ENCODE measurements at regions not wholly inside any gene's neighbourhood (a gene's known extent, or its start where the extent isn't known, plus 50 kb on each side); places are given as distances from the start of the nearest gene placed in this dataset.
A peak's percentile ranks its signal among the peaks of the same experiment; 100 is the strongest.

DNA sequence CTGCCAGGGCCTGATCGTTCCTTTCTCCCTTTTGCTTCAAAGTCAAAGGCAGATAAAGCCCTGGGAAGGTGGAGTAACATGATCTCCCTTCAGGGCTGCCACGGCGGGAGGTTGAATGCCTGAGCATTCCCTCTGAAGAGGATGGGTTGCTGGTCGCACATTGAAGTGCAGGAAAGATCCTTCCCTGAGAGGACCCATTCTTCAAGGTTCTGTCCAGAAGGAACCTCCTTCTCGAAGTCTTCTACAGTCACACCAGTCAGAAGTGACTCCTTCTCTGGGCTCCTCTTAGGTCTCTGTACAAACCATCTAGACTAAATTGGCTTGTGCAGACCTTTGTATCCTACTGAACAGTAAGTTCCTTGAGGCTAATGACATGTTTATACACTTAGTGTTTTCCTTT lies 192.6 kb upstream of the VGLL2 start:
- no peak overlapping the region for H3K18ac ChIP-seq (ENCODE audit: insufficient read length, low read depth, low read length)
- DNase-seq: peak; percentile 76
- H2BK20ac ChIP-seq (ENCODE audit: low read depth, low read length, poor library complexity, severe bottlenecking): no peak overlapping the region
- no peak overlapping the region for H2AFZ ChIP-seq (ENCODE audit: low read length)
- no peaks in the 10 kb centered on the region for H3K4me1 ChIP-seq (ENCODE audit: insufficient read depth, low read length)
- no peak overlapping the region for H2BK15ac ChIP-seq (ENCODE audit: low read depth, low read length)
- no peak overlapping the region for H3T11ph ChIP-seq (ENCODE audit: low read length)
- no peak overlapping the region for H2BK5ac ChIP-seq (ENCODE audit: insufficient read length, low read length)
- H4K8ac ChIP-seq (replicated peaks; ENCODE audit: insufficient read length, low read depth, low read length): no peak overlapping the region
- H2BK12ac ChIP-seq (ENCODE audit: insufficient read length, low read depth, low read length): no peak overlapping the region
- H4K20me1 ChIP-seq (ENCODE audit: control insufficient read depth, insufficient read depth, insufficient read length): no peaks in the 10 kb centered on the region
- H3K9me3 Mint-ChIP-seq: no peaks in the 10 kb centered on the region
- no peaks in the 10 kb centered on the region for H3K23me2 ChIP-seq (ENCODE audit: insufficient read length, low read depth, low read length, poor library complexity, severe bottlenecking)
- peak overlapping the region in 2 of 3 experiments; percentile 9 to 41; a peak in 3 of 7 replicates for H3K27ac Mint-ChIP-seq
- no peaks in the 10 kb centered on the region for H3K79me2 ChIP-seq (ENCODE audit: insufficient read depth, low read length)
- H4K5ac ChIP-seq (ENCODE audit: insufficient read length, low read depth, low read length): no peak overlapping the region
- H3K56ac ChIP-seq (ENCODE audit: insufficient read length, low read depth, low read length): no peak overlapping the region
- no peak overlapping the region for H3K27ac ChIP-seq (ENCODE audit: insufficient read length, low read depth, low read length)
- H3K4me3 Mint-ChIP-seq: no peak overlapping the region
- no peak overlapping the region for H3K4me2 ChIP-seq (ENCODE audit: insufficient read depth, insufficient read length, low read length)
- H2AK5ac ChIP-seq (ENCODE audit: insufficient read length, low read length): no peak overlapping the region
- no peak overlapping the region for H3K23ac ChIP-seq (ENCODE audit: insufficient read length, low read depth, low read length)
- H3K27me3 Mint-ChIP-seq (ENCODE audit: low read depth): no peaks in the 10 kb centered on the region
- no peaks in the 10 kb centered on the region; a peak in 1 of 7 replicates for H3K36me3 Mint-ChIP-seq (ENCODE audit: insufficient read depth in 1 of 3, low read depth in 3 of 3)
- no peak overlapping the region for H3K9ac ChIP-seq (ENCODE audit: extremely low read depth, insufficient read length, low read length)
- peaks cover 18 to 24% of the 10 kb centered on the region in 2 experiments for H3K4me1 Mint-ChIP-seq
- H2BK120ac ChIP-seq (ENCODE audit: low read depth, low read length, poor library complexity, severe bottlenecking): no peak overlapping the region
- no peaks in the 10 kb centered on the region for H3K9me3 ChIP-seq (ENCODE audit: control insufficient read depth, low read depth, low read length)
- no peak overlapping the region for H3K14ac ChIP-seq (ENCODE audit: insufficient read depth, low read length)
- no peak overlapping the region for H4K91ac ChIP-seq (ENCODE audit: insufficient read length, low read depth, low read length)
- no peak overlapping the region for H3K4ac ChIP-seq (ENCODE audit: low read depth, low read length)
- WGBS (ENCODE audit: extremely low coverage, insufficient read length, low lambda C conversion rate): no CpG with 5 or more reads among the region's 5 CpGs
- H3K79me1 ChIP-seq (ENCODE audit: insufficient read depth, low read depth, low read length, poor library complexity, severe bottlenecking): no peaks in the 10 kb centered on the region
- TF ChIP-seq, protein P1, sequence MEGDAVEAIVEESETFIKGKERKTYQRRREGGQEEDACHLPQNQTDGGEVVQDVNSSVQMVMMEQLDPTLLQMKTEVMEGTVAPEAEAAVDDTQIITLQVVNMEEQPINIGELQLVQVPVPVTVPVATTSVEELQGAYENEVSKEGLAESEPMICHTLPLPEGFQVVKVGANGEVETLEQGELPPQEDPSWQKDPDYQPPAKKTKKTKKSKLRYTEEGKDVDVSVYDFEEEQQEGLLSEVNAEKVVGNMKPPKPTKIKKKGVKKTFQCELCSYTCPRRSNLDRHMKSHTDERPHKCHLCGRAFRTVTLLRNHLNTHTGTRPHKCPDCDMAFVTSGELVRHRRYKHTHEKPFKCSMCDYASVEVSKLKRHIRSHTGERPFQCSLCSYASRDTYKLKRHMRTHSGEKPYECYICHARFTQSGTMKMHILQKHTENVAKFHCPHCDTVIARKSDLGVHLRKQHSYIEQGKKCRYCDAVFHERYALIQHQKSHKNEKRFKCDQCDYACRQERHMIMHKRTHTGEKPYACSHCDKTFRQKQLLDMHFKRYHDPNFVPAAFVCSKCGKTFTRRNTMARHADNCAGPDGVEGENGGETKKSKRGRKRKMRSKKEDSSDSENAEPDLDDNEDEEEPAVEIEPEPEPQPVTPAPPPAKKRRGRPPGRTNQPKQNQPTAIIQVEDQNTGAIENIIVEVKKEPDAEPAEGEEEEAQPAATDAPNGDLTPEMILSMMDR (conservative IDR thresholded peaks at IDR 0.05): no peak
- H3K27me3 ChIP-seq (ENCODE audit: insufficient read depth, low read length): no peaks in the 10 kb centered on the region
